ENCODE measurements at regions not wholly inside any gene's neighbourhood (a gene's known extent, or its start where the extent isn't known, plus 50 kb on each side); places are given as distances from the start of the nearest gene placed in this dataset.

- TF ChIP-seq CTCF (IDR thresholded peaks at IDR 0.05) (no peak), POLR2A (IDR thresholded peaks at IDR 0.05) (no peak)
These were observed 648.8 kb downstream of the IQCM start for GRCh38 chr4:149166876-149167275.
